ENCODE measurements at regions not wholly inside any gene's neighbourhood (a gene's known extent, or its start where the extent isn't known, plus 50 kb on each side); places are given as distances from the start of the nearest gene placed in this dataset.
"Not testable (repeated sequence)": the region's sequence is repeated elsewhere in the genome, so short reads cannot be mapped to it uniquely, and the experiment has no call there.

- 86% methylated on average over 2 of the region's 2 CpGs for WGBS (ENCODE audit: low lambda C conversion rate)
- H2AFZ ChIP-seq (ENCODE audit: low read depth), result no peak overlapping the region; the same call in 1 of the 2 replicates
- DNase-seq, result no peak
Measured at GRCh38 chr3:106068795-106069194, 200.0 kb upstream of the CBLB start.

GRCh38 chr3:106070187-106070586 lies 201.4 kb upstream of the CBLB start:
- Histone ChIP-seq H4K20me1 (ENCODE audit: insufficient read depth) (no peaks in the 10 kb centered on the region), H3K36me3 (replicated peaks in 1 of 2; ENCODE audit: control insufficient read depth in 1 of 2, insufficient read depth in 2 of 2, low read length in 1 of 2) (no peaks in the 10 kb centered on the region), H3K79me2 (ENCODE audit: insufficient read depth) (no peaks in the 10 kb centered on the region), H2AFZ (ENCODE audit: low read depth) (no peak overlapping the region), H3K9me3 (no peaks in the 10 kb centered on the region), H3K9me2 (no peaks in the 10 kb centered on the region), H3K4me1 (ENCODE audit: control insufficient read depth in 1 of 2, insufficient read depth in 2 of 2, low read depth in 1 of 2, low read length in 1 of 2) (no peaks in the 10 kb centered on the region), H3K4me2 (no peak overlapping the region), H3K27me3 (ENCODE audit: insufficient read depth) (no peaks in the 10 kb centered on the region), H3K4me3 (ENCODE audit: low read depth in 2 of 2, low read length in 1 of 2) (no peak overlapping the region), H3K27ac (ENCODE audit: low read depth in 2 of 2, low read length in 1 of 2) (no peak overlapping the region), H3F3A (replicated peaks; ENCODE audit: insufficient read depth) (no peaks in the 10 kb centered on the region), H3K9ac (no peak overlapping the region)
- WGBS (ENCODE audit: low lambda C conversion rate), result 93% methylated on average over 3 of the region's 3 CpGs
- TF ChIP-seq TAF1 (IDR thresholded peaks at IDR 0.05; ENCODE audit: borderline replicate concordance, low read depth, low read length) (no peak), MAX (IDR thresholded peaks at IDR 0.05; ENCODE audit: low read depth) (no peak), FOXJ3 (CRISPR knock-in tag; IDR thresholded peaks at IDR 0.05) (no peak), FOXM1 (IDR thresholded peaks at IDR 0.05; ENCODE audit: low read depth) (no peak), EZH2phosphoT487 (IDR thresholded peaks at IDR 0.05; ENCODE audit: borderline replicate concordance, low read depth) (no peak), RAD21 (IDR thresholded peaks at IDR 0.05; ENCODE audit: low read length) (no peak), RXRA (IDR thresholded peaks at IDR 0.05; ENCODE audit: borderline replicate concordance, low read depth) (no peak), NFIC (IDR thresholded peaks at IDR 0.05; ENCODE audit: borderline replicate concordance) (no peak)
- ChIA-PET POLR2A (no interaction called here), CTCF (no interaction called here)
- no peak for DNase-seq

More at GRCh38 chr3:106068795-106069194, 200.0 kb upstream of the CBLB start:
- Histone ChIP-seq H3K4me1 (ENCODE audit: control insufficient read depth in 1 of 2, insufficient read depth in 2 of 2, low read depth in 1 of 2, low read length in 1 of 2) (no peaks in the 10 kb centered on the region), H3K27me3 (ENCODE audit: insufficient read depth) (no peaks in the 10 kb centered on the region), H3K79me2 (ENCODE audit: insufficient read depth) (no peaks in the 10 kb centered on the region), H3K9me2 (no peaks in the 10 kb centered on the region), H3K4me3 (ENCODE audit: low read depth in 2 of 2, low read length in 1 of 2) (no peak overlapping the region), H3K9me3 (no peaks in the 10 kb centered on the region; the same call in 1 of the 2 replicates), H3K27ac (ENCODE audit: low read depth in 2 of 2, low read length in 1 of 2) (no peak overlapping the region), H3K9ac (no peak overlapping the region), H4K20me1 (ENCODE audit: insufficient read depth) (no peaks in the 10 kb centered on the region), H3F3A (replicated peaks; ENCODE audit: insufficient read depth) (no peaks in the 10 kb centered on the region), H3K4me2 (no peak overlapping the region), H3K36me3 (replicated peaks in 1 of 2; ENCODE audit: control insufficient read depth in 1 of 2, insufficient read depth in 2 of 2, low read length in 1 of 2) (no peaks in the 10 kb centered on the region)
- CTCF ChIA-PET, result no interaction called here
- TF ChIP-seq NRF1 (IDR thresholded peaks at IDR 0.05; ENCODE audit: low read depth, low read length) (no peak), JUND (IDR thresholded peaks at IDR 0.05) (no peak)
- POLR2A ChIA-PET, result no interaction called here

GRCh38 chr3:106071306-106071705 lies 202.5 kb upstream of the CBLB start:
- H3K4me3 ChIP-seq (ENCODE audit: low read depth in 2 of 2, low read length in 1 of 2), result no peak overlapping the region
- no peak overlapping the region for H3K4me2 ChIP-seq
- H3K9ac ChIP-seq, result no peak overlapping the region
- H3K9me3 ChIP-seq, result no peaks in the 10 kb centered on the region
- ChIA-PET POLR2A (no interaction called here), CTCF (no interaction called here)
- no peak for DNase-seq
- H3K79me2 ChIP-seq (ENCODE audit: insufficient read depth), result no peaks in the 10 kb centered on the region
- H3K4me1 ChIP-seq (ENCODE audit: control insufficient read depth in 1 of 2, insufficient read depth in 2 of 2, low read depth in 1 of 2, low read length in 1 of 2), result no peaks in the 10 kb centered on the region
- H3K27ac ChIP-seq (ENCODE audit: low read depth in 2 of 2, low read length in 1 of 2), result no peak overlapping the region
- H3K9me2 ChIP-seq, result no peaks in the 10 kb centered on the region
- no peaks in the 10 kb centered on the region for H4K20me1 ChIP-seq (ENCODE audit: insufficient read depth)
- WGBS (ENCODE audit: low lambda C conversion rate), result 75% methylated on average over 4 of the region's 4 CpGs
- no peaks in the 10 kb centered on the region for H3F3A ChIP-seq (replicated peaks; ENCODE audit: insufficient read depth)
- H3K27me3 ChIP-seq (ENCODE audit: insufficient read depth), result no peaks in the 10 kb centered on the region
- TF ChIP-seq RFX5 (IDR thresholded peaks at IDR 0.05; ENCODE audit: low read length) (no peak), MAX (IDR thresholded peaks at IDR 0.05; ENCODE audit: low read depth) (no peak), SMC3 (IDR thresholded peaks at IDR 0.05; ENCODE audit: low read depth, low read length) (no peak), RXRA (IDR thresholded peaks at IDR 0.05; ENCODE audit: borderline replicate concordance, low read depth) (no peak), POLR2AphosphoS5 (IDR thresholded peaks at IDR 0.05; ENCODE audit: low read depth, low read length) (no peak), CTCF (IDR thresholded peaks at IDR 0.05) (no peak), YY1 (IDR thresholded peaks at IDR 0.05; ENCODE audit: low read depth) (no peak), IRF3 (IDR thresholded peaks at IDR 0.05; ENCODE audit: low read depth, low read length) (no peak), NFIC (IDR thresholded peaks at IDR 0.05; ENCODE audit: borderline replicate concordance) (no peak)
- no peaks in the 10 kb centered on the region for H3K36me3 ChIP-seq (replicated peaks in 1 of 2; ENCODE audit: control insufficient read depth in 1 of 2, insufficient read depth in 2 of 2, low read length in 1 of 2)
- H2AFZ ChIP-seq (ENCODE audit: low read depth), result no peak overlapping the region

GRCh38 chr3:106072596-106072995 lies 203.8 kb upstream of the CBLB start:
- H3K9me2 ChIP-seq; H3K27me3 ChIP-seq (ENCODE audit: insufficient read depth); POLR2A ChIA-PET; H4K20me1 ChIP-seq (ENCODE audit: insufficient read depth); H2AFZ ChIP-seq (ENCODE audit: low read depth); H3K27ac ChIP-seq (ENCODE audit: low read depth in 2 of 2, low read length in 1 of 2); H3K4me2 ChIP-seq; H3K4me1 ChIP-seq (ENCODE audit: control insufficient read depth in 1 of 2, insufficient read depth in 2 of 2, low read depth in 1 of 2, low read length in 1 of 2); H3K79me2 ChIP-seq (ENCODE audit: insufficient read depth); H3K9me3 ChIP-seq; H3K36me3 ChIP-seq (replicated peaks in 1 of 2; ENCODE audit: control insufficient read depth in 1 of 2, insufficient read depth in 2 of 2, low read length in 1 of 2); H3F3A ChIP-seq (replicated peaks; ENCODE audit: insufficient read depth); H3K4me3 ChIP-seq (ENCODE audit: low read depth in 2 of 2, low read length in 1 of 2); H3K9ac ChIP-seq; DNase-seq; CTCF ChIA-PET: not testable (repeated sequence)
- 94% methylated on average over 3 of the region's 5 CpGs for WGBS (ENCODE audit: low lambda C conversion rate)

All from SK-N-SH (cell line).